Prostate gland (tissue), 2 donors: ENCODE measurements at regions not wholly inside any gene's neighbourhood (a gene's known extent, or its start where the extent isn't known, plus 50 kb on each side); places are given as distances from the start of the nearest gene placed in this dataset.

Experiments used
- POLR2A ChIP-seq: fragments of 450-650 bp; IDR thresholded peaks from one replicate; pipeline ENCODE4 v1.6.1; 2016; ENCODE audit warnings: antibody characterized with exemption, mild to moderate bottlenecking
- TF ChIP-seq, protein P1 (sequence below), 4 experiments: fragments of 200-600 bp in 2 of 4; fragments of 450-650 bp in 2 of 4; sonication (generic) in 2 of 4; IDR thresholded peaks; 1 replicate in 3 of 4; 2 replicates in 1 of 4; pipeline ENCODE4 v1.5.1; 2016 to 2019; ENCODE audit warnings: antibody characterized with exemption in 4 of 4, mild to moderate bottlenecking in 2 of 4, moderate library complexity in 2 of 4

DNA sequence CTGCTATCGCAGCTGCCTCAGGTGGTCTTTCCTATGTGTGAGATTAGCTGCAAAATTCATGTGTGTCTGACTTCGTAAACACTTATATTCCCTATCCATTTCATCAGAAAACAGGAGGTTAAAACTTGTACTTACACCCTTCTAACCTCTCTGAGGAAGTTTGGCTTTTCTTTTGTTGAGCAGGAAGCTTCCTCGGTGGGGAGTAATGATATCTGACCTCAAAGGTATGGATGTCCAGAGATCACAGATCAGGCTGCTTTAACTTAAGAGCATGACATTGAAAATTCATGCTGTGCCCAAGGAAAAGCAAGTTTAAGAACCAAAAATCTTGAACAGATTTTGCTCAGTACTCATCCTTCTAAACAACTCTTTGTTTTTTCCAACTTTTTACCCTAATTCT, 429.1 kb downstream of the STIM2 start:
- TF ChIP-seq, protein P1, sequence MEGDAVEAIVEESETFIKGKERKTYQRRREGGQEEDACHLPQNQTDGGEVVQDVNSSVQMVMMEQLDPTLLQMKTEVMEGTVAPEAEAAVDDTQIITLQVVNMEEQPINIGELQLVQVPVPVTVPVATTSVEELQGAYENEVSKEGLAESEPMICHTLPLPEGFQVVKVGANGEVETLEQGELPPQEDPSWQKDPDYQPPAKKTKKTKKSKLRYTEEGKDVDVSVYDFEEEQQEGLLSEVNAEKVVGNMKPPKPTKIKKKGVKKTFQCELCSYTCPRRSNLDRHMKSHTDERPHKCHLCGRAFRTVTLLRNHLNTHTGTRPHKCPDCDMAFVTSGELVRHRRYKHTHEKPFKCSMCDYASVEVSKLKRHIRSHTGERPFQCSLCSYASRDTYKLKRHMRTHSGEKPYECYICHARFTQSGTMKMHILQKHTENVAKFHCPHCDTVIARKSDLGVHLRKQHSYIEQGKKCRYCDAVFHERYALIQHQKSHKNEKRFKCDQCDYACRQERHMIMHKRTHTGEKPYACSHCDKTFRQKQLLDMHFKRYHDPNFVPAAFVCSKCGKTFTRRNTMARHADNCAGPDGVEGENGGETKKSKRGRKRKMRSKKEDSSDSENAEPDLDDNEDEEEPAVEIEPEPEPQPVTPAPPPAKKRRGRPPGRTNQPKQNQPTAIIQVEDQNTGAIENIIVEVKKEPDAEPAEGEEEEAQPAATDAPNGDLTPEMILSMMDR (IDR thresholded peaks at IDR 0.05) = no peak
- TF ChIP-seq POLR2A = no peak
